Parathyroid adenoma (tissue), 2 donors: ENCODE measurements at regions not wholly inside any gene's neighbourhood (a gene's known extent, or its start where the extent isn't known, plus 50 kb on each side); places are given as distances from the start of the nearest gene placed in this dataset.
"Not testable (repeated sequence)": the region's sequence is repeated elsewhere in the genome, so short reads cannot be mapped to it uniquely, and the experiment has no call there.

Experiments used
- H2AFZ ChIP-seq: fragments of 300-600 bp; sonication (generic); one replicate; pipeline ENCODE4 v1.7.0; 2017; ENCODE audit warnings: antibody characterized with exemption, mild to moderate bottlenecking
- H3K27ac ChIP-seq: fragments of 300-600 bp; sonication (generic); one replicate; pipeline ENCODE4 v1.7.0; 2017
- H3K27me3 ChIP-seq: fragments of 300-600 bp; sonication (generic); one replicate; pipeline ENCODE4 v1.7.0; 2017; ENCODE audit warnings: low read length; ENCODE audit not compliant: control insufficient read depth, insufficient read depth
- H3K36me3 ChIP-seq: fragments of 300-600 bp; sonication (generic); one replicate; pipeline ENCODE4 v1.7.0; 2017; ENCODE audit warnings: low read length; ENCODE audit not compliant: control insufficient read depth, insufficient read depth
- H3K4me1 ChIP-seq: fragments of 300-600 bp; sonication (generic); one replicate; pipeline ENCODE4 v1.7.0; 2017; ENCODE audit warnings: control low read depth
- H3K4me2 ChIP-seq: fragments of 300-600 bp; sonication (generic); one replicate; pipeline ENCODE4 v1.7.0; 2017; ENCODE audit warnings: low read length
- H3K4me3 ChIP-seq: fragments of 300-600 bp; sonication (generic); one replicate; pipeline ENCODE4 v1.7.0; 2017; ENCODE audit warnings: low read depth, low read length
- H3K79me2 ChIP-seq: fragments of 300-600 bp; sonication (generic); one replicate; pipeline ENCODE4 v1.7.0; 2017; ENCODE audit warnings: control low read depth
- H3K9ac ChIP-seq: fragments of 300-600 bp; sonication (generic); one replicate; pipeline ENCODE4 v1.7.0; 2017; ENCODE audit warnings: mild to moderate bottlenecking
- H3K9me3 ChIP-seq: fragments of 300-600 bp; sonication (generic); one replicate; pipeline ENCODE4 v1.7.0; 2017; ENCODE audit warnings: low read length; ENCODE audit not compliant: control insufficient read depth
- TF ChIP-seq, protein P1 (sequence below): fragments of 300-600 bp; sonication (generic); IDR thresholded peaks from one replicate; pipeline ENCODE4 v1.7.0; 2017; ENCODE audit warnings: antibody characterized with exemption, mild to moderate bottlenecking
- donor health status: primary hyperparathyroidism.

DNA sequence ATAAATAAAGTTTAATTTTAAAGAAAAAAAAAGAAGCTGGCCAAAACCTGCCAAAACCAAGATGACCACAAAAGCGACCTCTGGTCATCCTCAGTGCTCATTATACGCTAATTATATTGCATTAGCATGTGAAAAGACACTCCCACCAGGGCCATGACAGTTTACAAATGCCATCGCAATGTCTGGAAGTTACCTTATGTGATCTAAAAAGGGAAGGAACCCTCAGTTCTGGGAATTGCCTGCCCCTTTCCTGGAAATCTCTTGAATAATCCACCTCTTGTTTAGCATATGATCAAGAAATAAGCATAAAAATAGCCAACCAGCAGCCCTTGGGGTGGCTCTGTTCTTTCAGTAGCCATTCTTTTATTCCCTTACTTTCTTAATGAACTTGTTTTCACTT, 178.3 kb upstream of the MAP1B start:
- Histone ChIP-seq H3K4me2 (no peak overlapping the region), H3K79me2 (no peaks in the 10 kb centered on the region), H2AFZ (no peak overlapping the region), H3K36me3 (no peaks in the 10 kb centered on the region), H3K4me1 (no peaks in the 10 kb centered on the region), H3K27me3 (no peaks in the 10 kb centered on the region), H3K9me3 (no peaks in the 10 kb centered on the region), H3K27ac (no peak overlapping the region), H3K9ac (no peak overlapping the region), H3K4me3 (no peak overlapping the region)
- TF ChIP-seq, protein P1, sequence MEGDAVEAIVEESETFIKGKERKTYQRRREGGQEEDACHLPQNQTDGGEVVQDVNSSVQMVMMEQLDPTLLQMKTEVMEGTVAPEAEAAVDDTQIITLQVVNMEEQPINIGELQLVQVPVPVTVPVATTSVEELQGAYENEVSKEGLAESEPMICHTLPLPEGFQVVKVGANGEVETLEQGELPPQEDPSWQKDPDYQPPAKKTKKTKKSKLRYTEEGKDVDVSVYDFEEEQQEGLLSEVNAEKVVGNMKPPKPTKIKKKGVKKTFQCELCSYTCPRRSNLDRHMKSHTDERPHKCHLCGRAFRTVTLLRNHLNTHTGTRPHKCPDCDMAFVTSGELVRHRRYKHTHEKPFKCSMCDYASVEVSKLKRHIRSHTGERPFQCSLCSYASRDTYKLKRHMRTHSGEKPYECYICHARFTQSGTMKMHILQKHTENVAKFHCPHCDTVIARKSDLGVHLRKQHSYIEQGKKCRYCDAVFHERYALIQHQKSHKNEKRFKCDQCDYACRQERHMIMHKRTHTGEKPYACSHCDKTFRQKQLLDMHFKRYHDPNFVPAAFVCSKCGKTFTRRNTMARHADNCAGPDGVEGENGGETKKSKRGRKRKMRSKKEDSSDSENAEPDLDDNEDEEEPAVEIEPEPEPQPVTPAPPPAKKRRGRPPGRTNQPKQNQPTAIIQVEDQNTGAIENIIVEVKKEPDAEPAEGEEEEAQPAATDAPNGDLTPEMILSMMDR, result no peak

DNA sequence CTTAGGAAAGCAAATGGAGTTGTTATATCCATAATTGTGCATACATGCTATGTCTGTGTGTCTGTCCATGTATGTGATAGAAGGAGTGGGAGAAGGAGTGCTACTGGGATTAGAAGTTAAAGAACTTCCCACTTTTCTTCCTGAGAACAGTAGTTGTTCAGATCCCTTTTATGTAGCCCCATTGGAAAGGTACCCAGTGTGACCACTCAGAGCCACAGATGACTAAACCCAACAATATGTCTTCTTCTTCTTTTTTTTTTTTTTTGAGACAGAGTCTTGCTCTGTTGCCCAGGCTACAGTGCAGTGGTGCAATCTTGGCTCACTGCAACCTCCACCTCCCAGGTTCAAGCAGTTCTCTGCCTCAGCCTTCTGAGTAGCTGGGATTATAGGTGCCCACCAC, 176.7 kb upstream of the MAP1B start:
- H3K4me1 ChIP-seq, H3K9me3 ChIP-seq: not testable (repeated sequence)

DNA sequence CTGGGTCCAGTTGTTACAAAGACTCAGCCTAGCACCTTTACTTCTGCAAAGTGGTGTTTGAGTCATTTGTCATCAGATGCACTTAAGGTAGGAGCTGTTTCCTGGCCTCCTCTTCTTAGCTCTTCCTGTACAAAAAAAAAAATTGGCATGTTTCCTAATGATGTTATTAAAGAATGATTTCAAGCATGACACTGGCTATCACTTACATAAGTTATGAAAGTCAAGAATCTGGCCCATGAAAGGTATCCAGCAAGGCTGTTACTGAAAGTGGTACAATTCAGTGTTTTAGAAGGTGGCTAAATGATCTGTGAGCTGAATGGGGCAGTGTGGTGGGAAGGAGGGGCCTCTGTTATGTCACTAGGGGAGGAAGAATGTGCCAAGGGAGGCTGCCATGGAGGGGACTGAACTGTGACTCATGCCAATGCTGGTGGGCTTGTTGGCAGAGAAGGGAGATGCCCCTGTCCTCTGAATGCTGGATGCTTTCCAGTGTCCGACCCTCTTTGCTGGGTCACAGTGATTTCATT, 175.1 kb upstream of the MAP1B start:
- Histone ChIP-seq H3K27me3 (no peaks in the 10 kb centered on the region), H3K27ac (no peak overlapping the region), H3K9ac (no peak overlapping the region), H3K4me3 (no peak overlapping the region), H2AFZ (no peak overlapping the region), H3K4me1 (no peaks in the 10 kb centered on the region), H3K79me2 (no peaks in the 10 kb centered on the region), H3K9me3 (no peaks in the 10 kb centered on the region), H3K36me3 (no peaks in the 10 kb centered on the region), H3K4me2 (no peak overlapping the region)
- TF ChIP-seq, protein P1, result no peak

More for the DNA sequence above, 176.7 kb upstream of the MAP1B start:
- H3K27ac ChIP-seq, H3K9ac ChIP-seq, H3K27me3 ChIP-seq, H3K4me2 ChIP-seq, H3K4me3 ChIP-seq, H3K36me3 ChIP-seq, H3K79me2 ChIP-seq, H2AFZ ChIP-seq: not testable (repeated sequence)

- Histone ChIP-seq H3K9ac (no peak overlapping the region), H3K4me1 (no peaks in the 10 kb centered on the region), H3K4me3 (no peak overlapping the region), H3K4me2 (no peak overlapping the region), H3K79me2 (no peaks in the 10 kb centered on the region), H3K27ac (no peak overlapping the region), H2AFZ (peak overlapping the region; percentile 23), H3K9me3 (no peaks in the 10 kb centered on the region), H3K27me3 (no peaks in the 10 kb centered on the region), H3K36me3 (no peaks in the 10 kb centered on the region)
- TF ChIP-seq, protein P1, result no peak
Measured at GRCh38 chr5:71932655-71933338, 174.5 kb upstream of the MAP1B start.

- Histone ChIP-seq H3K4me2 (no peak overlapping the region), H3K27ac (no peak overlapping the region), H3K4me3 (no peak overlapping the region), H3K27me3 (no peaks in the 10 kb centered on the region), H3K4me1 (no peaks in the 10 kb centered on the region), H3K79me2 (no peaks in the 10 kb centered on the region), H3K36me3 (no peaks in the 10 kb centered on the region), H2AFZ (no peak overlapping the region), H3K9me3 (no peaks in the 10 kb centered on the region), H3K9ac (no peak overlapping the region)
- TF ChIP-seq, protein P1, result no peak
Measured at GRCh38 chr5:71934322-71934721, 173.0 kb upstream of the MAP1B start.
